ENCODE measurements at regions not wholly inside any gene's neighbourhood (a gene's known extent, or its start where the extent isn't known, plus 50 kb on each side); places are given as distances from the start of the nearest gene placed in this dataset.

DNA sequence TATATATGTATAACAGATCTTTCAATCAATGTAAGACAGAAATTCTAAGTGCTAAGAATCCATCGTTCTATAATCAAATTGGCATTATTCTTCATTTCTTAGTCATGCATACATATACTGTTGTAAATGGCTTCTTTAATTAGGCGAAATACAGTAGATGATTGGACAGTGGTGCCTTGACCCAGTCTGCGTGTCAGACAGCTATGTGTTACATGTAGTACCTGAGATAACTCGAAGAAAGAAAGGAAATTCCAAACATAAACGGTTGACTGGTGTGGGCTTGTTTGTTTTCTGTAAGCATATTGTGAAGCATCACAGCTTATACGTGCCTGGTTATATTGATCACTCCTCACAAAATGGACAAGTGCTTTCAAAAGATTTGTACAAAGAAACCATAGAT, 210.5 kb downstream of the ETNK1 start:
- TF ChIP-seq, protein P1, sequence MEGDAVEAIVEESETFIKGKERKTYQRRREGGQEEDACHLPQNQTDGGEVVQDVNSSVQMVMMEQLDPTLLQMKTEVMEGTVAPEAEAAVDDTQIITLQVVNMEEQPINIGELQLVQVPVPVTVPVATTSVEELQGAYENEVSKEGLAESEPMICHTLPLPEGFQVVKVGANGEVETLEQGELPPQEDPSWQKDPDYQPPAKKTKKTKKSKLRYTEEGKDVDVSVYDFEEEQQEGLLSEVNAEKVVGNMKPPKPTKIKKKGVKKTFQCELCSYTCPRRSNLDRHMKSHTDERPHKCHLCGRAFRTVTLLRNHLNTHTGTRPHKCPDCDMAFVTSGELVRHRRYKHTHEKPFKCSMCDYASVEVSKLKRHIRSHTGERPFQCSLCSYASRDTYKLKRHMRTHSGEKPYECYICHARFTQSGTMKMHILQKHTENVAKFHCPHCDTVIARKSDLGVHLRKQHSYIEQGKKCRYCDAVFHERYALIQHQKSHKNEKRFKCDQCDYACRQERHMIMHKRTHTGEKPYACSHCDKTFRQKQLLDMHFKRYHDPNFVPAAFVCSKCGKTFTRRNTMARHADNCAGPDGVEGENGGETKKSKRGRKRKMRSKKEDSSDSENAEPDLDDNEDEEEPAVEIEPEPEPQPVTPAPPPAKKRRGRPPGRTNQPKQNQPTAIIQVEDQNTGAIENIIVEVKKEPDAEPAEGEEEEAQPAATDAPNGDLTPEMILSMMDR (IDR thresholded peaks at IDR 0.05; ENCODE audit: low read depth, low read length, missing input control), result no peak
- TF ChIP-seq, protein P2, sequence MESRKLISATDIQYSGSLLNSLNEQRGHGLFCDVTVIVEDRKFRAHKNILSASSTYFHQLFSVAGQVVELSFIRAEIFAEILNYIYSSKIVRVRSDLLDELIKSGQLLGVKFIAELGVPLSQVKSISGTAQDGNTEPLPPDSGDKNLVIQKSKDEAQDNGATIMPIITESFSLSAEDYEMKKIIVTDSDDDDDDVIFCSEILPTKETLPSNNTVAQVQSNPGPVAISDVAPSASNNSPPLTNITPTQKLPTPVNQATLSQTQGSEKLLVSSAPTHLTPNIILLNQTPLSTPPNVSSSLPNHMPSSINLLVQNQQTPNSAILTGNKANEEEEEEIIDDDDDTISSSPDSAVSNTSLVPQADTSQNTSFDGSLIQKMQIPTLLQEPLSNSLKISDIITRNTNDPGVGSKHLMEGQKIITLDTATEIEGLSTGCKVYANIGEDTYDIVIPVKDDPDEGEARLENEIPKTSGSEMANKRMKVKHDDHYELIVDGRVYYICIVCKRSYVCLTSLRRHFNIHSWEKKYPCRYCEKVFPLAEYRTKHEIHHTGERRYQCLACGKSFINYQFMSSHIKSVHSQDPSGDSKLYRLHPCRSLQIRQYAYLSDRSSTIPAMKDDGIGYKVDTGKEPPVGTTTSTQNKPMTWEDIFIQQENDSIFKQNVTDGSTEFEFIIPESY (IDR thresholded peaks at IDR 0.05), result no peak
- TF ChIP-seq, protein P3, sequence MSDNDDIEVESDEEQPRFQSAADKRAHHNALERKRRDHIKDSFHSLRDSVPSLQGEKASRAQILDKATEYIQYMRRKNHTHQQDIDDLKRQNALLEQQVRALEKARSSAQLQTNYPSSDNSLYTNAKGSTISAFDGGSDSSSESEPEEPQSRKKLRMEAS (IDR thresholded peaks at IDR 0.05), result no peak
- no peak for TF ChIP-seq YY1 (IDR thresholded peaks at IDR 0.05)
- TF ChIP-seq GABPA (IDR thresholded peaks at IDR 0.05 in 1 of 2, conservative IDR thresholded peaks at IDR 0.05 in 1 of 2), result no peak

Measured in liver (tissue), 3 donors.